G401.6 (cell line): ENCODE measurements at regions not wholly inside any gene's neighbourhood (a gene's known extent, or its start where the extent isn't known, plus 50 kb on each side); places are given as distances from the start of the nearest gene placed in this dataset.
"Not testable (repeated sequence)": the region's sequence is repeated elsewhere in the genome, so short reads cannot be mapped to it uniquely, and the experiment has no call there.

ENCODE experiments used
- FAIRE-seq: peaks from 2 replicates; lab custom pipeline; 2012; peaks lifted over from hg19 to GRCh38; lab: Jason Lieb, UNC

DNA sequence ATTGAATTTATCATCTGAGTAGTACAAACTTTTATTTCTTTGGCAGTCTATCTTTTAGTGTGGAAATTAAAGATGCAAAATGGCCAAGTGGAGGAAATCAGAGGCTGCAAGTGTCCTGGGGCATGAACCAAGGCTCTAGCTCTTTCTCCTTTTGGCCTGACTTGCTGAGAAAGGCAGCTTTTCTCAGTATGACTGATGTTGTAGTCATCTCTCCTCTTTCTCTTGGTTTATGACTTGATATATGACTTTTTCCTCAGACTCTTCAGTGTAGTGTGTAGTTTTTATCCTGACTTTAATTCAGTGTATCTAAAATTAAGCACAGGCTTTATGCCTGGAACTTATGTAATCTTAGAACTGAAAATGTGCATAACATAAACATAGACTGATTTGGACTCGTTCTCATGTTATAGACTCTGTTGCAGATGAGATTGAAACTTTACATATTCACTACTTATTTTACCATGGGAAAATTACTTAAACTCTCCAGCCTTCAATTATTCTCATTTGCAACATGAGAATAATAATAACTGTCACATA, 65.7 kb downstream of the SLITRK5 start:
- no peak for FAIRE-seq

DNA sequence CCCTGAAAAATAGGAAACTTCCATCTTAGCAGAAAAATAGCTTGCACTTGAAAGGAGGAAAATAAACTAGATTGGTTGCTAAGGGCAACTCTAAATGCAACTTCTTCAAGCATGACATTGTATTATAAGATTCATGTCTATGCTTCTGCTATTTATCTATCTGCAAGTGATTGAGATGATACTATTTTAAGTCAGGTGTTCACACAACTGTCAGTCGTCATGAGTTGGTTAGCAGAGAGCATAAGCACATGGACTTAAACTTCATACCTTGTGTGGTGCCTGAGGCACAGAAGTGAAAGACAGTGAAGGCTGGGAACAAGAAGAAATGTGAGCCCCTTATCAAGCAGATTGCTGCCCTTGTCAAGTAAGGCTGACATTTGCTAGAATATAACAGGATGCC, 82.9 kb downstream of the SLITRK5 start:
- no peak for FAIRE-seq

DNA sequence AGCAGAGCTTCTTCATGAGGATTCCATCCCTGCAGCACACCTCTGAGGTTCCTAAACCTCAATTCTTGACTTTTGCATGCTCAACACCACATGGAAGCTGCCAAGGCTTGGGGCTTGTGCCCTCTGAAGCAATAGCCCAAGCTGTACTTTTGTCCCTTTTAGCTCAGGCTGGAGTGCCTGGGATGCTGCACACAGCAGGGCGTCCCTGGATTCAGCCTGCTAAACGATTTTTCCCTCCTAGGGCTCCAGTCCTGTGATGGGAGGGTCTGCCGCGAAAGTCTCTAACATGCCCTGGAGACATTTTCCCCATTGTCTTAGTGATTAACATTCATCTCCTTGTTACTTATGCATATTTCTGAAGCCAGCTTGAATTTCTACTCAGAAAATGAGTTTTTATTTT, 98.3 kb downstream of the SLITRK5 start:
- no peak for FAIRE-seq

DNA sequence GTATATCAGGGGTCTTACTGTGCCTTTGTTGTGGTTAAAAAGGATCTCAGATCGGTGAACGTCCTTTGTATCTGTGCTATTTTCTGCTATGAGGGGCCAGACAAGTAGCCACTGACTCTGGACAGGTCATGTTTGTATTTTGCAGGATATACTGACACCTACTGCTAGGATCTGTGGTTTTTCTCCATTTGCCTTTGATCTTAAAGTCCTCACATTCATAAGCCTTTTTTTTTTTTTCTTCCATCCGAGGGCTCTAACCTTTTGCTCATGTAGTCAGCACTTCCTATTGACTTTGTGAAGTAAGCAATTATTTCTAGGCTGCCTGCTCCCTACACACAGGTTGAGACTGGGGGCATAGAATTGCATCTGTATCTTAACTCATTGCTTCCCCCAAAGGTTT, 106.2 kb downstream of the SLITRK5 start:
- FAIRE-seq: no peak

DNA sequence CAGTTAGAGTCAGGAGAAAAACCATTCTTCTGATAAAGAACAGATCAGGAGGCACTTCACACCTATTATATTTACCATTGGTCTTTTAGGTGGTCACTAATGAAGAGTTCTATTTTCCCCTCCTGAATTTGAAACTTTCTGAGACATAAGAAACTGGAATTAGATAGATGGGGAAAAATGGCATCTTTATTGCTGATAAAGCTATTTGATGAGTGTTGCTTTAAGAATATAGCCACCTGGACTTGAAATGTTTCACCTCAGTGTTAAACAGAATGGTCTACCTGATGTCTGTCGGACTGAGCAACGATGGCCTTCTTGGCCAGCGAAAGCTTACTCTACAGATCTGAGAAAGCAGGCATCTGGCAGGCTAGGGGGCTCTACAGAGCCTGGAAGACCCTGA, 107.0 kb downstream of the SLITRK5 start:
- no peak for FAIRE-seq

DNA sequence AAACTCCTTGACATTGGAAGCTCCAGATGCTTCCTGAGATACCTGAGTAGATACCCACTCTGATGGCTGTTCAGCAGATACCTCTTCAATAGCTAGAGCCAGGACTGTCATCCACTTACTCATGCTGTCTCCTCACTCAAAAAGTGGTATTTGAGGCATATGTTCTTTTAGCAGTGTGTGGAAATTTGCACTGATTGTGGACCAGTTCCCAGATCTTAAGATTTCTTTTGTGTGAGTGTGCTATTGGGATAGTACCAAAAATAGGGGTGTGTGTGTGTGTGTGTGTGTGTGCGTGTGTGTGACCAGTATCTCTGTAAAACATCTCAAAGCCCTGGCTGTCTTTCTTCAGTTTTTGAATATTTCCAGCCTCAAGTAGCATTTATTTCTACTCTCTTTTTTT, 108.3 kb downstream of the SLITRK5 start:
- no peak for FAIRE-seq

DNA sequence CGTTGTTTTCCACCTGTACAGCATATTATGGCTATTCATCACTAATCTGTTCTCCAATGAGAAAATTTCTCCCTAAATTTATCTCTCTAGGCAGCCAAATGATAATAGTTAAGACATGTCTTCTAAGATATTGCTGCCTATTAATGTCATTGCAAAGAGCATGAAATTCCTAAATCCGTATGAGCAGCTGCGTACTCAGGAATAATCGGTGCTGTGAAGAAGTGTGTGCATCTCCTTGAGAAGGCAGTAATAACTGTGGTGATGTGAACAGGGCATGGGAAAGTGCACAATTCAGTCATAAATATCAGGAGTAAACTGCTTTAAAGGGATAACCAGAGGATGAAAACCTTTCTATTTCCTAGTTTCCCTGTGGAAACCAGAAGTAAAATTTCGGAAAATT, 112.2 kb downstream of the SLITRK5 start:
- no peak for FAIRE-seq

DNA sequence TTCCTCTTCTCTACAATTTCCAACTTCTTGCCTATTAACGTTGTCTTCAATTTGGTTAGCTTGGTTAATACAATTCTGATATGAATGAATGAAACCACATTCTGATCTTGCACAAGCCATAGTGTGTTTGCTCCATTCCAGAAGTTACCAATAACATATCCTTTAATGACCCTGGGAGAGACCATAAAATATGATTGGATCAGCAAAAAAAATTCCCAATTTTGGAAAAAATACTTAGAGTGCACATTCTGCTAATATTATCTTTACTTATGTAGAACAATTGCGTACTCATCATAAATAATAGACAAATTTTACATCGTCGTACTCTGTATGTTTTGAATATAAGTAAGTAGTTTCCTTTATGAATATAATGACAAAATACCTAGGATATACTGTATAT, 117.2 kb downstream of the SLITRK5 start:
- peak; percentile 69 for FAIRE-seq

DNA sequence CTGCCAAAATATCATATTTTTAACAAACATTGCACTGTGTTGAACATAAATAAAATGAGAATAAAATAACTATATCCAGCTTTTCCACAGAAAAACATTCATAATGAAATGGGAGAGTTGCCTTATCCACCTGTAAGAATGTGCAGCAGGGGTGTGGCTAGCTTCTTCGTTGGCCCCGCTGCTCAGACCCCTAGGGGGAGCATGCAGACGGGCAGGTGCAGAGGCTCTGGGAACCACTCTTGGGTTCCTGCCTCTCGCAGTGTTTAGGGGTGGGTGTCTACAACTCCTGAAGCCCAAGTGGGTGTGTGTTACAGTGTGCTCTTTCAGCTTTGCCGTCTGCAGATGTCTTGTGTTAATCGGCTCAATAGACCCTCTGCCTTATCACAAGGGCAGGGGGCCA, 121.7 kb downstream of the SLITRK5 start:
- no peak for FAIRE-seq

DNA sequence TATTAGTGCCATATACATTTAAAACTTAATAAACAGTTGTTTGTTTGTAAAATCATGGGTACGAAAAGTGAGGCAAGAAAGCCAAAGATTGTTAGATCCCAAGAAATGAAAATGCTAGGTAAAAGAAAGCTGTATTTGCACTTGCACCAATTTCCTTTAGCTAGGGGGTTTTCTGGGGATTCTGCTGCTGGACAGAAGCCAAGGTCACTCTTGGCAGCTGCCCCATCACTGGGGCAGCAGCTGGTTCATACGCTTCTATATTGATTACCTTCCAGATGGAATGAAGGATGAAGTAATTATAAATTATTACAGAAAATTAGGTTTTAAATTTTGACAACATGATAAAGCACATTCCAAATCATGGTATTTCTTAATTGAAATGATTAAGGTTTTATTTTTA, 127.4 kb downstream of the SLITRK5 start:
- no peak for FAIRE-seq

DNA sequence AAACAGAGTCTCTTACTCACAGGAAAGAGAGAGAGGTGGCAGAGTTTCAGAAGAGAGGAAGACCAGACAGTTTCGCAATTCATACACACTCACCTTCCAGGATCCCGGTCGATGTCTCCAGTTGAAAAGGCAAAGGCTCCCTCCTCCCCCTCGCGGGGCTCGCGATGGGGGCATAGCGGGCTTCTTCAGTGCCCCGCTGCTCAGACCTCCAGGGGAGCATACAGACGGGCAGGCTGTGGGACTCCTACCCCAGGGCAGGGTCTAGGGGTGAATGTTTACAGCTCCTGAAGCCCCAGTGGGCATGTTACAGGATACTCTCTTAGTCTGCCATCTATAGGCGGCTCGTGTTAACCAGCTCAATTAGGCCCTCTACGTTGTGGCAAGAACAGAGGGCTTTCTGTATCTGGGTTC, 139.2 kb downstream of the SLITRK5 start:
- no peak for FAIRE-seq

DNA sequence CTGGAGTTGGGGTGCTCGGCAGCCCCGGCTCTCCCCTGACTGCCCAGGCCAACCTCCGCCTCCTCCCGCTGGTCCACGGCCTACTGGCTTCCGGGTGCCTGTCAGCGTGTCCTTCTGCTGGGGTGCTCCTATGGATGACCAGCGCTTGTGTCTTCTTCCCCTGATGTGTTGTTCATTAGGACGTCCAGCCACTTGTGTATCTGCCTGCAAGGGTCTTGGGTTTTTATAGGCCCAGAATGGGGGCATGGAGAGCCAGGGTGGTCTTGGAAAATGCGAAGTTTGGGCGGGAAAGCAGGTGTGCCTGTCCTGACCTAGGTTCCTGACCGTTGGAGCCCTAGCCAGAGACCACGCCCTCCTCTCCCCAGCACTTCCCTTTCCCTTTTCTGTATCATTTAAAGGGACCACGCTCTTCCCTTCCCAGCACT, 139.8 kb downstream of the SLITRK5 start:
- no peak for FAIRE-seq

DNA sequence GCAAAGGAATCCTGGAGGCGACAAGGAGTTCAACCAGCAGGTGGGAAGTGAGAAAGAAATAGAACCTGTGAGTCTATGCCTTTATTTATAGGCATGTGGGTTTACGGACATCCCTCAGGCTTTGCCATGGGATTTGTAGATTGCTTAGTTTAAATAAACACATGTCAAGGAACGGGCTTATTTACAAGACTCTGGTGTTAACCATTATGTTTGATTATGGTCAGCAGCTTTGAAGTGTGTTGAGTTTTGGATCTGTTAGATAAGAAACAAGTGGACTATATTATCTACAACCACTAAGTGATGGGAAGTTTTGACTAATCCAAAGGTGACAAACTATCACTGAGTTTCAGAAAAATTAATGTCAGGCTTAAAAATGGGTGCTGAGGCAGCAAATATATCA, 143.2 kb downstream of the SLITRK5 start:
- no peak for FAIRE-seq

DNA sequence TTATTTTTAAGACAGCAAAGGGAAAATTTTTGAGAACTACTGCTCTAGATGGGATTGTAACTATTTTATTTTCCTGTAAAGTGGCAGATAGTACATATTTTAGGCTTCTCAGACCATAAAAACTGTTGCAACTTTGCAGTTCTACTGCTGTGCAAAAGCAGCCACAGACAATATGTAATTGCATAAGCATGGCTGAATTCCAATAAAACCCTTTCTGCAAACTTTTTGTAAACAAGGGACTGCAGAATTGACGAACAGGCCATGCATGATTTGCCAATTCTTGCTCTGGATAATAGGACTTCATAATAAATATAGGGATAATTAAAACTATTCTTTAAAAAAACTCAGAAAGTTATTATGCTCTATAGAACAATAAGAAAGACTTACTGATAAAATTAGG, 149.1 kb downstream of the SLITRK5 start:
- no peak for FAIRE-seq

DNA sequence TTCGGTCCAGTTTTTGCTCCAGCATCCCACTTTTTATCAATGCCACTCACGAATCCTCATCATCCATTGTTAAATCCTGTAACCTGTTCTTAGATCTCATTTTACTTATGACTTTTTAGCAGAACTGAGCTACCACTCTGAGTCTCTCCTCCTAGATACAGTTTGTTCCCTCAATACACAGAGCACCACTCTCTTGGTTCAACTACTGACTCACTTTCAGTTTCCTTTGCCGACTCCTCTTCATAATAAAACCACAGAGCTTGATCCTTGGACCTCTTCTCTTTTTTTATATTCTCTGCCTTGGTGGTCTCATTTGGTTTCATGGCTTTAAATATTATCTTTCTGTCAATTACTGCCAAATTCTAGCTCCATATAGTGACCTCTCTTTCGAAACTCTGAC, 150.3 kb downstream of the SLITRK5 start:
- FAIRE-seq: no peak

DNA sequence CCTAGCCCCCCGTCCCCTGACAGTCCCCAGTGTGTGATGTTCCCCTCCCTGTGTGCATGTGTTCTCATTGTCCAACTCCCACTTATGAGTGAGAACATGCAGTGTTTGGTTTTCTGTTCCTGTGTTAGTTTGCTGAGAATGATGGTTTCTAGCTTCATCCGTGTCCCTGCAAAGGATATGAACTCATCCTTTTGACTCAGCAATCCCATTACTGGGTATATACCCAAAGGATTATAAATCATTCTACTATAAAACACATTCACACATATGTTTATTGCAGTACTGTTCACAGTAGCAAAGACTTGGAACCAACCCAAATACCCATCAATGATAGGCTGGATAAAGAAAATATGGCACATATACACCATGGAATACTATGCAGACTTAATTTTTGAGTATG, 155.1 kb downstream of the SLITRK5 start:
- FAIRE-seq: not testable (repeated sequence)

DNA sequence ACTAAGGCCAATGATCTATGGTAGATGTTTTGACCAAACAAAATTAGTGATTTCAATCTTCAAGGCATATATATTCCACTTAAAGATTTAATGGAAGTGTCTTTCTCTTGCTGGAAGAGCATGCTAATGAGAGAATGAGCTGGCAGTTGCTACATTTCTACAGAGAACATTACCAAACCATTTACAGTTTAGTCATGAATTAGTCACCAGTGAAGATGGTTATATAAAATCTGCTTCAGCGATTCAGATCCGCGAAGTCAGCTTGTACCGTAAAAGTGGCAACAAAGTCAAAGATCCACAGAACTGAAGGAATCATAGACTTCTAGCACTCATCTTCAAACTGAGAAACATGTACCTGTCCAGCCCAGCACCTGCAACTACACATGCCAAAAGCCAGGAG, 156.3 kb downstream of the SLITRK5 start:
- FAIRE-seq: no peak

DNA sequence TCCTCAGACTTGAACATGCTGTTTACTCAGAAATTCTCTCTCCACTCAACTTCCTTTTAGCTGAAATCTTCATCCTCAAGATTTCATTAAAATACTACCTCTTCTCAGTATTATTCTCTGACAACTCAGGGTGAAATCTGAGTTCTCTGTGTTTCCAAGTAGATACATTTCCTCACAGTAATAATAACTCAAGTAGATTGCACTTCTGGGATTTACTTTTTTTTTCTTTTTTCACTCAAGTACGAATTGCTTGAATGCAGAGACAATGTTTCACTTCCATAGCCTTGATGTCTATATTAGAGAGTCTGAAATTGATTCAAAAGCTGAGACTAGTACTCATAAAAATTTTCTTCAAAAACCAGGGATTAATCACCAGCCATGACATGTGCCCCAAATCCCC, 166.4 kb downstream of the SLITRK5 start:
- FAIRE-seq: no peak

DNA sequence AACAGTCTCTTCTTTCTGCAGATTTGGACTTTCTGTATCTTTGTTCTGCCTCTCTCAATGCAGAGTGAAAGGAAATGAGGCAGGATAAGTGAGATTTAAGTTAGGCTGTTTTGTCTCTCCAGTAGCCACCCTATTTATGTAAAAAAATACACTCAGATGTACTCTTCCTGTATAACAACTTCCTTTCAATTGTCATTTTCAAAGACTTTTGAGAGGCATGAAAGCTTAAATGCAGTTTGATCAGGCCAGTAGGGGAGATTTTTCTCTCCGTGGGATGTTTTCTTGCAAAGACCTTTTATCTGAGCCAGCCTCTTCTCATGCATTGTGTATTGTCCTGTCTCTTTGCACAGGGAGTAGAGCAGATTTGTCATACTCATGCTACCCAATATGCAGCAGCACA, 166.8 kb downstream of the SLITRK5 start:
- no peak for FAIRE-seq

DNA sequence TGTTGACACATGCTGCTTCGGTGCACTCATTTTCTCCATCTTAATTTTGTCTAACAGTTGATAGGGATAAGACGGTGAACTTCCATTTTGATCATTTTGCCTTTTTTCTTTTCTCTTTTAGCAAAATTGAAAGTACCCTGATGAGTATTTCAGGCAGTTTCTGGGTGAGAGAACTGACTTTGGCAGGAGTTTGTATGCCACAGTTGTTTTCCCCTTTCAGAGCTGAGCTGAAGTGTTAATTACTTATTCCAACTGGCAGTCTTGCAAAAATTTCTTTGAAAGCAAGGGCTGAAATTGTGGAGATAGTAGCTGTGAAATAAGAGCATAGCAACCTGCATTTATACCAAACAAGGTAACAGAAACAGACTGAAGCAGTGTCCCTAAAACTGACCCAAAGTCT, 180.2 kb downstream of the SLITRK5 start:
- no peak for FAIRE-seq

DNA sequence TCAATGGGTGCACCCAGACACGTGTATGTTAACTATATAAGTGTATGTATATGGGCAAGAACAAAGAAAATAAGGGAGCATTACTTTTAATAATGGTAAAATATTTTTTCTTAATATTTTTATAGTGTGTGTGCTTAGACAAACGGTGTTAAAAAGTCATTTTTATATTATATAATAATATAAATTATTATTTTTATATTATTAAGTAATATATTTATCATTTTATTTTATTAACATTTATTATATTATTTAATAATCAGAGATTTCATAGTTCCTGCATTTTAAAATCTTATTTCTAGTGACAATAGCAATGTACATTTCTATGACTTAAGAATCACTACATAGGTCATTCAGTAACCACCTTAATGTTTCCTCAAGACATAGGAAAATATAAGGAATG, 184.4 kb downstream of the SLITRK5 start:
- FAIRE-seq: peak; percentile 83

DNA sequence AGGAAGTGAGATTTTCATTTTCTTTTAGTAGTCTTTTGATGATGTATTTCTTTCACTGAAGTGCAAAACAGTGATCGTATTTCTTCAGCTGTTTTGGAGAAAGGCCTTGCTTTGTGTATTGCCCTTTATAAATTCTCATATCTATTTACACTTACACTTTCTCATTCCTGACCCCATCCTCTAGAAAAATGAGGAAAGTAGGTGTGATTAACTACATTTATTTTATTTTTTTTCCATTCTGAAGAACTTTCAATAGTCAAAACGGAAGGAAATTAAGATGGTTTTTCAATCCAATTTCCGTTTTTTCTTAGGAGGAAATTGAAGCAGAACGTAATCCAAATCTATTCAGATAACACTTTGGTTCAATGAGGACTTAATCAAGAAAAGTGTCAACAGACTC, 188.1 kb downstream of the SLITRK5 start:
- FAIRE-seq: no peak

DNA sequence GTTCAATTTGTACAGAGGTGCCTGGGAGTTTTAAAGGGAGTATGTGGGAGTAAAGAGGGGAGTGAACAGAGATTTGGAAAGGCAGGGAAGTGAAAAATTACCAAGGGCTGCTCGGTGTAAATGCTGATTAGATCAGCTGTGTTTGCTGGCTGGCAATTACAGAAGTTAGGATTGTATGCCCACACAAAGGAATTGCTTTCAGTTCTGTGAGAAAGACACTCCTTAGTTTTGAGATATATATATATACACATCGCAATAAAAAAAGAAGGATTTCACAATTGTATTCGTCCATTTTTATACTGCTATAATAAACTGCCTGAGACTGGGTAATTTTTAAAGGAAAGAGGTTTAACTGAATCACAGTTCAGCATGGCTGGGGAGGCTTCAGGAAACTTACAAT, 196.3 kb downstream of the SLITRK5 start:
- FAIRE-seq: no peak

DNA sequence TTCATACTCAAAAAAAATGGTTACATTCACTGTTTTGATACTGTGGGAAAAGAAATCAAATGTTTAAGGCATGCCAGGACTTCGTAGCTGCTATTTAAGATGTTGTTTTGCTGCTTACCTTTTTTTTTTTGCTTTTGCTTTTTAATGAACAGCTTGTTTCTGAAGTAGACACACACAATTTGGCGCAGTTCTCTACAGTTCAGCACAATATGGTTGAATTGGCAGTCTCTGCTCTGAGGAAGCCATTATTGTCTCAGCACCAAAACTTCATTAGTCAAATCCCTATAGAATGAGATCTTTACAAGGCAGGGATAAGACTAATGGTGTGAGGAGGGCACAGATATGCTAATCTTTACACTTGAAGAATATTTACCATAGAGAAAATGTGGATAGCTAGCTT, 197.6 kb downstream of the SLITRK5 start:
- FAIRE-seq: no peak

DNA sequence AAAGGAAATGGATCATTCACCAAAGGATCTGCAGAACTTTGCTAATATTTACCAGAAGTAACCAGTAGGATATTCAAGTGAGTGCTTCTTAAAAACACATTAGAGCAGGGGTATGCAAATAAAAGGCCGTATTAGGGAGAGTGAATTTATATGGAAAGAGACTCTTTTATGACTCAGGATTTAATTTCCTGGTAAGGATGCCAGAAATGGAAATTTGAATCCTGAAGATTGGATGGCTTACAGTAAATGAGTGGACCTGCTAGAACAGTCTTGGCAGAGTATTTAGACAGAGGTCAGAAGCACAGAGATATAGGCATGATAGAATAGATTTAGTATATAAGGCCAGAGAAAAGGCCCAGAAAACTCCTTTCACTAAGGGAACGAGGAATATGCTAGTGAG, 201.6 kb downstream of the SLITRK5 start:
- no peak for FAIRE-seq
